GM12878 (cell line): ENCODE measurements at regions not wholly inside any gene's neighbourhood (a gene's known extent, or its start where the extent isn't known, plus 50 kb on each side); places are given as distances from the start of the nearest gene placed in this dataset.

Experiments
- ATAC-seq: fragments of 200-7000 bp; cut with Tn5 transposase; 3 replicates; pipeline ENCODE4 v1.9.1; 2020; ENCODE audit warnings: mild to moderate bottlenecking, moderate library complexity
- BruUV-seq: library from RNA; stranded (reverse); fragments of 400-500 nt; replicated peaks from 2 replicates; lab custom pipeline; 2021; lab: Mats Ljungman, UMichigan
- CTCF ChIA-PET: fragments of 300-600 bp; sonication (Branson Sonifier 250); formaldehyde crosslinking; extraction: SDS; loops from one replicate; lab custom pipeline; 2021; ENCODE audit warnings: inconsistent platforms; lab: Yijun Ruan, JAX
- POLR2A ChIA-PET: fragments of 350-600 bp; formaldehyde crosslinking; extraction: SDS; loops from one replicate; lab custom pipeline; 2021; ENCODE audit warnings: inconsistent platforms; lab: Charles Lee
- RAD21 ChIA-PET: fragments of 300-600 bp; sonication (Branson Sonifier 250); formaldehyde crosslinking; loops from one replicate; lab custom pipeline; 2023; ENCODE audit warnings: antibody characterized with exemption; ENCODE audit not compliant: unreplicated experiment; lab: Charles Lee
- SMC1A ChIA-PET: fragments of 300-600 bp; sonication (Branson Sonifier 250); formaldehyde crosslinking; loops from one replicate; lab custom pipeline; 2023; ENCODE audit not compliant: unreplicated experiment, uncharacterized antibody; lab: Charles Lee
- DNase-seq: peaks from one replicate; pipeline ENCODE4 v3.0.0-alpha.2; 2011; ENCODE audit warnings: low read depth, low spot score
- FAIRE-seq: peaks from 3 replicates; lab custom pipeline; 2011; peaks lifted over from hg19 to GRCh38; lab: Jason Lieb, UNC
- H2AFZ ChIP-seq: 2 replicates; pipeline ENCODE4 v1.6.0; 2011; ENCODE audit warnings: low read depth, low read length, control low read depth; ENCODE audit not compliant: control insufficient read depth
- H3K27ac ChIP-seq: 2 replicates; pipeline ENCODE4 v1.5.1; 2011; ENCODE audit warnings: control low read depth; ENCODE audit not compliant: control insufficient read depth, insufficient read depth
- H3K27me3 ChIP-seq, 2 experiments: replicated peaks in 1 of 2; 2 replicates each; pipeline versions ENCODE4 v1.6.0 to v1.6.1; 2011; ENCODE audit warnings: low read length in 1 of 2; ENCODE audit not compliant: control insufficient read depth in 2 of 2, insufficient read depth in 2 of 2
- H3K36me3 ChIP-seq, 2 experiments: 2 replicates each; pipeline ENCODE4 v1.5.1; 2011; ENCODE audit warnings: low read length in 1 of 2; ENCODE audit not compliant: control insufficient read depth in 2 of 2, insufficient read depth in 2 of 2
- H3K4me1 ChIP-seq: 2 replicates; pipeline ENCODE4 v1.6.1; 2011; ENCODE audit warnings: mild to moderate bottlenecking, low read length, moderate library complexity, mixed read lengths; ENCODE audit not compliant: control insufficient read depth, insufficient read depth
- H3K4me2 ChIP-seq: 2 replicates; pipeline ENCODE4 v1.6.0; 2011; ENCODE audit warnings: control low read depth; ENCODE audit not compliant: control insufficient read depth, insufficient read depth
- H3K4me3 ChIP-seq: fragments of 200-600 bp; sonication (generic); 2 replicates; pipeline ENCODE4 v1.5.1; 2016
- H3K79me2 ChIP-seq: 2 replicates; pipeline ENCODE4 v1.6.0; 2011; ENCODE audit warnings: low read length; ENCODE audit not compliant: control insufficient read depth, insufficient read depth
- H3K9ac ChIP-seq: 2 replicates; pipeline ENCODE4 v1.8.0; 2011; ENCODE audit warnings: low read length, control low read depth, mixed read lengths; ENCODE audit not compliant: control insufficient read depth, insufficient read depth
- H3K9me3 ChIP-seq: replicated peaks from 3 replicates; pipeline ENCODE4 v1.5.1; 2011; ENCODE audit warnings: mild to moderate bottlenecking, low read length; ENCODE audit not compliant: control insufficient read depth, insufficient read depth
- H4K20me1 ChIP-seq: 2 replicates; pipeline ENCODE4 v1.6.0; 2011; ENCODE audit not compliant: control insufficient read depth, insufficient read depth
- NR2C1 ChIP-seq: fragments of 450-650 bp; IDR thresholded peaks from 2 replicates; pipeline ENCODE4 v1.6.1; 2017; ENCODE audit warnings: antibody characterized with exemption, mild to moderate bottlenecking, moderate library complexity
- WGBS: methylation state at CpG from one replicate; pipeline ENCODE4 v1.1.6; 2016; ENCODE audit warnings: low lambda C conversion rate; ENCODE audit not compliant: insufficient replicate concordance, insufficient coverage; ENCODE audit errors: missing lambda C conversion rate; 5-methylcytosine and 5-hydroxymethylcytosine counted together
- in situ Hi-C: fragments of 300-500 bp; cut with MboI; formaldehyde crosslinking; loops from 9 replicates; pipeline ENCODE4 v1.14.3; 2018; ENCODE audit warnings: mixed read lengths
- intact Hi-C: fragments of 100-400 bp; cut with micrococcal nuclease; formaldehyde crosslinking; loops from one replicate; pipeline ENCODE4 v1.14.2; 2022; ENCODE audit not compliant: unreplicated experiment
- TF ChIP-seq, protein P1 (sequence below): fragments of 450-650 bp; IDR thresholded peaks from 2 replicates; pipeline ENCODE4 v1.6.1; 2017; ENCODE audit warnings: mild to moderate bottlenecking, moderate library complexity
- TF ChIP-seq, protein P2 (sequence below): IDR thresholded peaks from 2 replicates; pipeline ENCODE4 v1.6.1; 2012; ENCODE audit warnings: mild to moderate bottlenecking, low read depth, low read length
- TF ChIP-seq, protein P3 (sequence below): fragments of 450-650 bp; IDR thresholded peaks from 2 replicates; pipeline ENCODE4 v1.6.1; 2016; ENCODE audit warnings: mild to moderate bottlenecking

- H3K27me3 ChIP-seq: no peaks in the 10 kb centered on the region
- no peak overlapping the region for H3K27ac ChIP-seq
Observed at GRCh38 chr17:441155-441950, 88.7 kb upstream of the RPH3AL start.

More at GRCh38 chr17:441155-441950, 88.7 kb upstream of the RPH3AL start:
- no peak for ATAC-seq
- no peak for TF ChIP-seq NR2C1
- TF ChIP-seq, protein P1, sequence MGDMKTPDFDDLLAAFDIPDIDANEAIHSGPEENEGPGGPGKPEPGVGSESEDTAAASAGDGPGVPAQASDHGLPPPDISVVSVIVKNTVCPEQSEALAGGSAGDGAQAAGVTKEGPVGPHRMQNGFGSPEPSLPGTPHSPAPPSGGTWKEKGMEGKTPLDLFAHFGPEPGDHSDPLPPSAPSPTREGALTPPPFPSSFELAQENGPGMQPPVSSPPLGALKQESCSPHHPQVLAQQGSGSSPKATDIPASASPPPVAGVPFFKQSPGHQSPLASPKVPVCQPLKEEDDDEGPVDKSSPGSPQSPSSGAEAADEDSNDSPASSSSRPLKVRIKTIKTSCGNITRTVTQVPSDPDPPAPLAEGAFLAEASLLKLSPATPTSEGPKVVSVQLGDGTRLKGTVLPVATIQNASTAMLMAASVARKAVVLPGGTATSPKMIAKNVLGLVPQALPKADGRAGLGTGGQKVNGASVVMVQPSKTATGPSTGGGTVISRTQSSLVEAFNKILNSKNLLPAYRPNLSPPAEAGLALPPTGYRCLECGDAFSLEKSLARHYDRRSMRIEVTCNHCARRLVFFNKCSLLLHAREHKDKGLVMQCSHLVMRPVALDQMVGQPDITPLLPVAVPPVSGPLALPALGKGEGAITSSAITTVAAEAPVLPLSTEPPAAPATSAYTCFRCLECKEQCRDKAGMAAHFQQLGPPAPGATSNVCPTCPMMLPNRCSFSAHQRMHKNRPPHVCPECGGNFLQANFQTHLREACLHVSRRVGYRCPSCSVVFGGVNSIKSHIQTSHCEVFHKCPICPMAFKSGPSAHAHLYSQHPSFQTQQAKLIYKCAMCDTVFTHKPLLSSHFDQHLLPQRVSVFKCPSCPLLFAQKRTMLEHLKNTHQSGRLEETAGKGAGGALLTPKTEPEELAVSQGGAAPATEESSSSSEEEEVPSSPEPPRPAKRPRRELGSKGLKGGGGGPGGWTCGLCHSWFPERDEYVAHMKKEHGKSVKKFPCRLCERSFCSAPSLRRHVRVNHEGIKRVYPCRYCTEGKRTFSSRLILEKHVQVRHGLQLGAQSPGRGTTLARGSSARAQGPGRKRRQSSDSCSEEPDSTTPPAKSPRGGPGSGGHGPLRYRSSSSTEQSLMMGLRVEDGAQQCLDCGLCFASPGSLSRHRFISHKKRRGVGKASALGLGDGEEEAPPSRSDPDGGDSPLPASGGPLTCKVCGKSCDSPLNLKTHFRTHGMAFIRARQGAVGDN: no peak
- TF ChIP-seq, protein P2, sequence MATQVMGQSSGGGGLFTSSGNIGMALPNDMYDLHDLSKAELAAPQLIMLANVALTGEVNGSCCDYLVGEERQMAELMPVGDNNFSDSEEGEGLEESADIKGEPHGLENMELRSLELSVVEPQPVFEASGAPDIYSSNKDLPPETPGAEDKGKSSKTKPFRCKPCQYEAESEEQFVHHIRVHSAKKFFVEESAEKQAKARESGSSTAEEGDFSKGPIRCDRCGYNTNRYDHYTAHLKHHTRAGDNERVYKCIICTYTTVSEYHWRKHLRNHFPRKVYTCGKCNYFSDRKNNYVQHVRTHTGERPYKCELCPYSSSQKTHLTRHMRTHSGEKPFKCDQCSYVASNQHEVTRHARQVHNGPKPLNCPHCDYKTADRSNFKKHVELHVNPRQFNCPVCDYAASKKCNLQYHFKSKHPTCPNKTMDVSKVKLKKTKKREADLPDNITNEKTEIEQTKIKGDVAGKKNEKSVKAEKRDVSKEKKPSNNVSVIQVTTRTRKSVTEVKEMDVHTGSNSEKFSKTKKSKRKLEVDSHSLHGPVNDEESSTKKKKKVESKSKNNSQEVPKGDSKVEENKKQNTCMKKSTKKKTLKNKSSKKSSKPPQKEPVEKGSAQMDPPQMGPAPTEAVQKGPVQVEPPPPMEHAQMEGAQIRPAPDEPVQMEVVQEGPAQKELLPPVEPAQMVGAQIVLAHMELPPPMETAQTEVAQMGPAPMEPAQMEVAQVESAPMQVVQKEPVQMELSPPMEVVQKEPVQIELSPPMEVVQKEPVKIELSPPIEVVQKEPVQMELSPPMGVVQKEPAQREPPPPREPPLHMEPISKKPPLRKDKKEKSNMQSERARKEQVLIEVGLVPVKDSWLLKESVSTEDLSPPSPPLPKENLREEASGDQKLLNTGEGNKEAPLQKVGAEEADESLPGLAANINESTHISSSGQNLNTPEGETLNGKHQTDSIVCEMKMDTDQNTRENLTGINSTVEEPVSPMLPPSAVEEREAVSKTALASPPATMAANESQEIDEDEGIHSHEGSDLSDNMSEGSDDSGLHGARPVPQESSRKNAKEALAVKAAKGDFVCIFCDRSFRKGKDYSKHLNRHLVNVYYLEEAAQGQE: no peak
- TF ChIP-seq, protein P3, sequence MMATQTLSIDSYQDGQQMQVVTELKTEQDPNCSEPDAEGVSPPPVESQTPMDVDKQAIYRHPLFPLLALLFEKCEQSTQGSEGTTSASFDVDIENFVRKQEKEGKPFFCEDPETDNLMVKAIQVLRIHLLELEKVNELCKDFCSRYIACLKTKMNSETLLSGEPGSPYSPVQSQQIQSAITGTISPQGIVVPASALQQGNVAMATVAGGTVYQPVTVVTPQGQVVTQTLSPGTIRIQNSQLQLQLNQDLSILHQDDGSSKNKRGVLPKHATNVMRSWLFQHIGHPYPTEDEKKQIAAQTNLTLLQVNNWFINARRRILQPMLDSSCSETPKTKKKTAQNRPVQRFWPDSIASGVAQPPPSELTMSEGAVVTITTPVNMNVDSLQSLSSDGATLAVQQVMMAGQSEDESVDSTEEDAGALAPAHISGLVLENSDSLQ: no peak
- in situ Hi-C loops (no loop called here), intact Hi-C loops (no loop called here)
- ChIA-PET SMC1A (no interaction called here), RAD21 (no interaction called here), POLR2A (no interaction called here), CTCF (no interaction called here)
- H3K9me3 ChIP-seq: peaks cover 2% of the 10 kb centered on the region; the same call in 1 of the 3 replicates
- H3K79me2 ChIP-seq: no peaks in the 10 kb centered on the region
- no peaks in the 10 kb centered on the region for H3K36me3 ChIP-seq
- BruUV-seq: no TSS peak
- no peak overlapping the region for H3K4me2 ChIP-seq
- no peak overlapping the region for H2AFZ ChIP-seq
- H3K9ac ChIP-seq: no peak overlapping the region
- H3K4me3 ChIP-seq: no peak overlapping the region
- no peak for FAIRE-seq
- no peaks in the 10 kb centered on the region for H4K20me1 ChIP-seq
- no peak for DNase-seq
- H3K4me1 ChIP-seq: no peaks in the 10 kb centered on the region
- 95% methylated on average over 41 of the region's 41 CpGs for WGBS
